SW 1271 (cell line): ENCODE measurements at regions not wholly inside any gene's neighbourhood (a gene's known extent, or its start where the extent isn't known, plus 50 kb on each side); places are given as distances from the start of the nearest gene placed in this dataset.

Experiments used
- DNase-seq, 2 experiments: peaks; one replicate each; lab custom pipeline; 2025; lab: John Stamatoyannopoulos, UW

GRCh38 chr21:27017246-27017645, 50.4 kb upstream of the ADAMTS5 start:
- DNase-seq: no peak
